DMS79 treated with DMSO at 0.1 percent for 48 hours (cell line): ENCODE measurements at regions not wholly inside any gene's neighbourhood (a gene's known extent, or its start where the extent isn't known, plus 50 kb on each side); places are given as distances from the start of the nearest gene placed in this dataset.
"Not testable (repeated sequence)": the region's sequence is repeated elsewhere in the genome, so short reads cannot be mapped to it uniquely, and the experiment has no call there.

Source experiments
- DNase-seq: peaks from one replicate; lab custom pipeline; 2025; lab: John Stamatoyannopoulos, UW

DNA sequence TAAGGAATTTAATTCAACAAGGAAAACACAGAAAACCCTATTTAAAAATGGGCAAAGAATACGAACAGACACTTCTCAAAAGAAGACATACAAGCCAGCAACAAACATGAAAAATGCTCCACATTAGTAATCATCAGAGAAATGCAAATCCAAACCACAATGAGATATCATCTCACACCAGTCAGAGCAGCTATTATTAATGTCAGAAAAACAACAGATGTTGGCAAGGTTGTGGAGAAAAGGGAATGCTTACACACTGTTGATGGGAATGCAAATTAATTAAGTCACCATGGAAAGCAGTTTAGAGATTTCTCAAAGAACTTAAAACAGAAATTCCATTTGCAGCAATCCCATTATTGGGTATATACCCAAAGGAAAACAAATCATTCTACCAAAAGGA is 55.2 kb downstream of the GCC1 start:
- no peak for DNase-seq

DNA sequence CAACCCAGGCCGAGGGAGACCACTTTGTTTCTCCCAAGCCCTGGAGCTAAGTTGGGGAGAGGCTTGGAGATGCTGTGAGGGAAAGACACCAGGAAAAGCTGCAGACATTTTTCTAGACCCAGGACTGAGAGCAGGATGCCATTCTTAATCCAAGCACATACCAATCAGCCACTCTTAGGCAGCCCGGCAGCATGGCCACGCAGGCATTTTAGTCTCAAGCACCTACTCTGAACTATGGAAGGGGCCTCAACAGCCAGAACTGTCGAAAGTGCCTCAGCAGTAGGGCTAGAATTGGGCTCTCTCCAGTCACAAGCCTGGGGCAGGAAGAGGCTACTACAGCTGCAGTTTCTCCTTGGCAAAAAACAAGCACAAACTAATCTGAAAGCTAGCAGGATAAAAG is 57.8 kb downstream of the GCC1 start:
- DNase-seq: no peak

- DNase-seq: no peak
These were observed 59.4 kb downstream of the GCC1 start for GRCh38 chr7:127525866-127526480.

DNA sequence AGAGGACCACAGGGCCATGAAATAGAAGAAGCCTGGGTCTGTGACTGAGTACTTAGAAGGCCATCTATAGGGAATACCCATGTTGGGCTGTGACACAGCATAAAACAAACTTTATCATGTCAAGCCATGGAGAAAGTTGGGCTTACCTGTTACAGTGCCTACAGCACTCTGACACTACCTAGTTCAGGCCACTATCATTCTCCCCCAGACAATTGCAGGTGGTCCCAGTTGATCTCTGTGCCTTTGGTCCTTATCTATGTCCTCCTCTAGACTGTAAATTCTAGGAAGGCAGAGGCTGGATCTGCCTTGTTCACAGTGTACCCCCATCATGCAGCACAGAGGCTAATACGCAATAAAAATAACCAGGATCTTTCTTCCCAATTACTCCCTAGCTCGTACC is 69.1 kb downstream of the GCC1 start:
- DNase-seq: no peak

DNA sequence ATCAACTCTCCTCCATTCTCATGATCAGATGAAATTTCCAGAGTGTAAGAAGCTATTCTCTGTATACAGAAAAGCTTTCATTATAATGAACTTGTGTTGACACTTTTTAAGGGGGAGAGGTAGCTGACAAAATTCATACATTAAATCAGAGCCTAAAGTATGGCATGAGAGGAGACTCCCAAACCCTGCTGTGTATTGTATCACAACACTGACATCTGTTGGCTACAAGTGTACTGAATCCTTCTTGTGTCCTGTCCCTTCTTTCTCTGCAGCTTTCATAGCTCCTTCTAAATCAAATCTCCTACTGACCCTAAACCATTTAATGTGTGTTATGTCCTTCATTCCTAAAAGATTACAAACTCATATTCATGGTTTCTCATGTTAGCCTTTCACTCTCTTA is 70.9 kb downstream of the GCC1 start:
- DNase-seq: peak; percentile 73

DNA sequence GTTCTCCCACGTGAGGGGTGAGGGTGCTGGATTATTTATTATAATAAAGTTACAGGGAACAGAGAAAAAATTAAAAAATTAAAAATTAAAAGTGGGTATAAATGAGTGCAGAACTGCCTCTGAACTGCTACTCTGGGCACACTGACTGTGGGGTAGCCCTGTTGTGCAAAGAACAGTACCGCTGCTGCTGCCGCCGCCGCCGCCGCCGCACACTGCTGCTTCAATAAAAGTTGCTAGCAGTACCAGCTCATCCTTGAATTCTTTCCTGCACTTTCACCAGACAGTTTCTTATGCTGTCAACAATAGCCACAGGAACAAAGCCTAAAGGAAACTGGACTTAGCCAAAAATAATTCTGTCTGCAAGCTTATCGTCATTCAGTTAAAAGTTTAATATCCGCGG is 72.1 kb downstream of the GCC1 start:
- DNase-seq: no peak

DNA sequence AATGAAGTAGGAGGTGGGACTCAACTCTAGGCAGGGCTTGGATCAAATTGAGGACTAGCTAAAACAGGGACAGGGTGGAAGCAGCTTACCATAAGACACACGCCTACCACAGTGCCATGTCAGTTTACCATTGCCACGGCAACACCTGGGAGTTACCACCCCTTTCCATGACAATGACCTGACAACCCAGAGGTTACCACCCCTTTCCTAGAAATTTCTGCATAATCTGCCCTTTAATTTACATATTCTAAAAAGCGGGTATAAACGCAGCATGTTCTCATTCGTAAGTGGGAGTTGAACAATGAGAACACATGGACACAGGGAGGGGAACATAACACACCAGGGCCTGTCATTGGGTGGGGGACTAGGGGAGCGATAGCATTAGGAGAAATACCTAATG is 72.7 kb downstream of the GCC1 start:
- DNase-seq: no peak

- DNase-seq: no peak
These were observed 80.7 kb downstream of the GCC1 start for GRCh38 chr7:127504715-127505114.

DNA sequence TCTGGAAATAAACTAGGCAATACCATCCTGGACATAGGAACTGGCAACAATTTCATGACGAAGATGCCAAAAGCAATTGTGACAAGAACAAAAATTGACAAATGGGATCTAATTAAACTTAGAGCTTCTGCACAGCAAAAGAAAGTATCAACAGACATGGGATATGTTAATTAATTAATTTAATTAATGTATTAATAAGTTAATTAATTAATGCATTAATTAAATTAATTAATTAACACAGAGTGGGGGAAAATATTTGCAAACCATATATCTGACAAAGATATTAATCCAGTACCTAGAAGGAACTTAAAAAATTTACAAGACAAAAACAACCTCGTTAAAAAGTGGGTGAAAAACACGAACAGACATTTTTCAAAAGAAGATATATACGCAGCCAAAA is 83.6 kb downstream of the GCC1 start:
- DNase-seq: no peak

DNA sequence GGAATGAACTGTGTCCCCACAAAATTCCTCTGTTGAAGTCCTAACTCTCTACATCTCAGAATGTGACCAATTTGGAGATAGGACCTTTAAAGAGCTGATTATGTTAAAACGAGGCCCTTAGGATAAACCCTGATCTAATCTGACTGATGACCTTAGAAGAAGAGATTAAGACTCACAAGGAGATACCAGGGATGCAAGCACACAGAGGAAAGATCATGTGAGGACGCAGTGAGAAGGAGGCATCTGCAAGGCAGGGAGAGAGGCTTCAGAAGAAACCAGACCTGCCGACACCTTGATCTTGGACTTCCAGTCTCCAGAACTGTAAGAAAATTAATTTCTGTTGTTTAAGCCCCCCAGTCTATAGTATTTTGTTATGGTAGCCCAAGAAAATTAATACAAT is 94.9 kb upstream of the ZNF800 start:
- no peak for DNase-seq

DNA sequence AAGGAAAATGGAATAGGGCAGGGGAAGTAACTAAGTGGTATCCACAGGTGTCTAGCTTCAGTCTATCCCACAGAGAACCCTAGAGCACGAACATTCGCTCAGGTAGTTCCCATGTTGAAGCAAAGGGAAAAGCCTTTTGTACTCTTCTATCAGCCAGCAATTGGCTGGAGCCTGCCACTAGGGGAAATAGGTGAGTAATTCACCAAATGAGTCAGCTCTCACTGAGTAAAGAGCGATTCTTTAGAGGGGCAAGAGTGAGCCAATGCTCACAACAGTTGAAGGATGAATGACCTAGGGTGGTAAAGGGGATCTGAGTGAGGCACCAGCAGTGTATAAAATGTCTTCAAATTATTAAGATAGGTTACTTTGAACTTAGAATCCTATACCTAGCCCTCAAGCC is 94.1 kb upstream of the ZNF800 start:
- DNase-seq: no peak

DNA sequence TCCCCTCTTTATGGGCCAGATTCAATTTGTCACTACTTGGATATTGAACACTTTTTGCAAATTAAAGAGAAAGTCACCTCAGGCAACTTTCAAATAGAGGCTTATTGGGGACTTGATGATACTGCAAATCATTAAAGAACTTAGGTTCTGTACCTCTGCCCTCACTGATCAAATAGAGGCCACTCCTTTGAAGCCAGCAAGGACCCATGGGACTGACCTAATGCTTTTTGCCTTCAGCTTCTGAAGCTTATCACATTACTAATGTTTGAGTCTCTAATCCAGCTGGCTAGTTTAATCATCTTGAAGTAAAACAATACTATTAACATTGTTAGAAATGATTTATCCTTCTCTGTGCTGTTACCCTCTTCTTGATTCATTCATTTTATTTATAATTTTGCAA is 93.0 kb upstream of the ZNF800 start:
- DNase-seq: no peak

DNA sequence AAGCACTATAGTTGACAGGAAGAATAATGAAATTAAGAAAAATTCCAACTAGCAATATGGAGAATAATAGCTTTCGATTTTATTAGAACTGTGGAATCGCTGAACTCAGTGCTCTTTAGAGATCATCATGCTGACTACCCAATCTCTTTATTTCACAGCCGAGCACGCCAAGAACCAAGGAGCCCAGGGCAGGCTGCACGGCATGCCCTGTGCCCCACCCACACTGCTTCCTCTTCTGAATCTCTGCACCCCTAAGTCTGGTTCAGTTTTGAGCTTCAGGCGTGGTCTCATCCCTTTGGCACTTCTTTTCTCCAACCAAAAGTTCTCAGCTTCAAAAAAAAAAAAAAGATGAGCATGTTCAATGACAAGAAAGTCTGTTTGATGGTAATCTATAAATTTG is 92.4 kb upstream of the ZNF800 start:
- no peak for DNase-seq

DNA sequence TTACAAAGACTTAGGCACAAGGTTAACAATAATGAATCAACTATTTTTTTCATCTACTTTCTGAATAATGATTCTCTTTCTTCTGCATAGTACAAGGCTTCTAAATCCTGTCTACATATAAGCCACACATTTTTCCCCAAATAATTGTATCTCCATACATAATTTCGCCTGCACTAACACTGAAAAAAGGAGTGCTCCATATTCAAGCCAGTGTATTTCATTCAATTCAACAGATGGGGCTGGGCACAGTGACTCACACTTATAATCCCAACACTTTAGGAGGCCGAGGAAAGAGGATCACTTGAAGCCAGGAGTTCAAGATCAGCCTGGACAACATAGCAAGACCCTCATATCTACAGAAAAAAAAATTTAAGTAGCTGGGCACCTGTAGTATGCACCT is 86.0 kb upstream of the ZNF800 start:
- no peak for DNase-seq

DNA sequence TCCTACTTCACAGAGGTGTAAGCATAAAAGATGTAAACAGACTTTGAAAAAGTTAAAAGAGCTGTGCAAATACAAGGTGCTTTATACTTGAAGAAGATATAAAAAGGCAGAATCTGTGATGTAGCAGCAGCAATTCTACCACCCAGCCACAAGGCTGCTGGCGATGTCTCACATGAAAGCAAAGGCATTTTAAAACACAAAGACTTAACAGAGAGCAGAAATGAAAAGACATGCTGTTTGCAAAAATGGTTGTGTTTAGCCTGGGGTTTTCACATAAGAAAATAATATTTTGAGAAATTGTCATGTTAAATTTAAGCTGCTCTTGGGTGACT is 85.5 kb upstream of the ZNF800 start:
- no peak for DNase-seq

GRCh38 chr7:127477295-127478023 is 85.0 kb upstream of the ZNF800 start:
- peak; percentile 12 for DNase-seq

- no peak for DNase-seq
These were observed 84.1 kb upstream of the ZNF800 start for GRCh38 chr7:127476618-127477017.

DNA sequence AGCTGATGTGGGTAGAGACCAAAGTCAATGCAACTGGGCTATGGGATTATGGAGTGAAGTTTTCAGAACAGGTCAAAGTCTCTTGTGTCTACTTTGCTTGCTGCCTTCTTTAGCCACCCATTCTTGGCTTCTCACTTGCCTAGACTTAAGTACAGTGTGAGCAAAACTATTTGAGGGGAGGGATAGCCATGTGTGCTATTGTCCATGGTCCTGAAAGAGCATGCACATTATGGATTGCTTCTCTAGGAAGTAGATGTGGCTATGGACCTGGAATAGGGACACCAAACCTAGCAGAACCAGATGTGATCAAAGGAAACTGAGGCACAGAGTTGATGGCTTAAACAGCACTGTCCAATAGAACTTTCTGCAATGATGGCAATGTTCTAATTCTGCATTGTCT is 81.9 kb upstream of the ZNF800 start:
- no peak for DNase-seq

DNA sequence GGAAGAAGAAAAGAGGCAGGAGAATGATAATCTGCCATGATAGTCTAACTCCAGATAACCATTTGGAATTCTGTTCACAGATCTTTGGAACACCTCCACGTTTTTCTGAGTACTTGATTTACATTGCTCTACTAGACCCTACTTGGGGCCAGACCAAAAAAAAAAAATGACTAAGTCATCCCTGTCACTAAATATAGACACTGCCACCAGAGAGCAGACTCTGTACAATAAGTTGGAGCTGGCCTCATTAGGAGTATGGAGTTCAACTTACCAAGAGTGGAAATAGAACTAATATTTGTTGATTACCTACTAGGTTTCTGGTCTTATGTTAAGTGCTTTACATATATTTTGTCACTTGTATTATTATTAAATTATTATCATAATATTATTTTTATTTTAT is 80.9 kb upstream of the ZNF800 start:
- no peak for DNase-seq

- DNase-seq: no peak
These were observed 67.6 kb upstream of the ZNF800 start for GRCh38 chr7:127460077-127460476.

- not testable (repeated sequence) for DNase-seq
These were observed 58.8 kb upstream of the ZNF800 start for GRCh38 chr7:127451258-127451657.

- DNase-seq: no peak
These were observed 56.1 kb upstream of the ZNF800 start for GRCh38 chr7:127448566-127448965.

DNA sequence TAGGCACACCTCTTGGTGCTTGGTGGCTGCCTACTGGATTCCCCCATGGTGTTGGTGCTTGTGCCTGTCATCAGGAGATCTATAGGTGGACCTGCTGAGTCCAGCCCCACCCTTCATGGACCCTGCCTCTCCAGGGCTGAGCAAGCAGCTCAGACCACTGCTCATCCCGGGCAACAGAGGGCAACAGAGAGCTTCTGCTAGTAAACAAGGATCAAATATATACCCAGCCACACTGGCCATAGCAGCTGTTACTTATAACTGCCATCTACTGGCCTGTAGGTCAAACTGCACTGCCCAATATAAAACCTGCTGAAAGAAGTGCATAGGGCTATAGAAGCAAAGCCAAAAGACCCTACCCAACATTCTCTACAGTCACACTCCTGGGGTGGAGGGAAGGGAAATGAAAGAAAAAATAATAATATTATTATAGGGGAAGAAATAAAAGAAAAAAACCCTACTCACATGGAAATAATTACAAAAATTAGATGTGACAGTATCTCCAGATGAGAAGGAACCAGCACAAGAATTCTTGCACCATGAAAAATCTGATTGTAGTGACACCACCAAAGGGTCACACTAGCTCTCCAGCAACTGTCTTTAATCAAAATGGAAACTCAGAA is 54.9 kb upstream of the ZNF800 start:
- no peak for DNase-seq

DNA sequence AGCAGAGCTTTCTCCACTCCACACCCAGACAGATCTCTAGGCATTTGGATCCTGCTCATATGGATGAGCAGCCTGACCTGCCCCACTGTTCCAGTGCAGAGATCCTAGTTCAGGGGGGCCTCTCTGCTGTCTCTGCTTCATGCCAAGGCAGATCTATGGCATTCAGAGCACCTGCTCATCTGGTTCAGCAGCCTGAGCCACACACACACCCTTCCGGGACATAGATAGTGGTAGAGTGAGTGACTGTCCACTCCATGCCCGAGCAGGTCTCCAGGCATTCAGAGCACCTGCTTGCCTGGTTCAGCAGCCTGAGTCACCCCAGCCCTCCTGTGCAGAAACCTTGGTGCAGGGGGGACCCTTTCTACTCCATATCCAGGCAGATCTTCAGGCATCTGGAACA is 54.3 kb upstream of the ZNF800 start:
- no peak for DNase-seq
